RKO (cell line): ENCODE measurements at regions not wholly inside any gene's neighbourhood (a gene's known extent, or its start where the extent isn't known, plus 50 kb on each side); places are given as distances from the start of the nearest gene placed in this dataset.
"Not testable (repeated sequence)": the region's sequence is repeated elsewhere in the genome, so short reads cannot be mapped to it uniquely, and the experiment has no call there.

Source experiments
- DNase-seq: peaks from one replicate; pipeline ENCODE4 v3.0.0-alpha.2; 2016; ENCODE audit warnings: low spot score

- no peak for DNase-seq
Observed at GRCh38 chr10:124242791-124243190, 149.4 kb upstream of the CHST15 start.

DNA sequence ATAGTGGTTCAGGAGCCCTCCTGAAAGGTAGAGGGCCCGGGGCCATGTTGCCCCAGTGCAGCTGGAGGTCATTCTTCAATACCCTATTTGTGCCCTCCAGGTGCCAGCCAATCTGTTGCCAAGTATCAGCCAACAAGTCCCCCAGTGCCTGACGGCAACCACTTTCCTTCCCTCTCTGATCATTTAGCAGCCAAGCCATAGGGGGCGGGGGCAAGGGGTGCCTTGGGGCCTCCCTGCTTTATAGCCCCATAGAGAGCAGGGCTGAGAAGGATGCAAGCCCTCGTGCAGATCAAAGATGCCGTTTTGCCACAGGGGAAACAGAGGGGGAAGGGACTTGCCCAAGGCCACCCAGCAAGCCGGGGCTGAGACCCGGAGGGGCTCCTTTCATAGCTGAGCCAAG is 149.0 kb upstream of the CHST15 start:
- DNase-seq, result no peak

- DNase-seq, result not testable (repeated sequence)
Observed at GRCh38 chr10:124241510-124241909, 148.1 kb upstream of the CHST15 start.

- DNase-seq, result no peak
Observed at GRCh38 chr10:124240839-124241291, 147.5 kb upstream of the CHST15 start.

GRCh38 chr10:124239696-124240095 is 146.3 kb upstream of the CHST15 start:
- no peak for DNase-seq

- no peak for DNase-seq
Observed at GRCh38 chr10:124239134-124239533, 145.7 kb upstream of the CHST15 start.

DNA sequence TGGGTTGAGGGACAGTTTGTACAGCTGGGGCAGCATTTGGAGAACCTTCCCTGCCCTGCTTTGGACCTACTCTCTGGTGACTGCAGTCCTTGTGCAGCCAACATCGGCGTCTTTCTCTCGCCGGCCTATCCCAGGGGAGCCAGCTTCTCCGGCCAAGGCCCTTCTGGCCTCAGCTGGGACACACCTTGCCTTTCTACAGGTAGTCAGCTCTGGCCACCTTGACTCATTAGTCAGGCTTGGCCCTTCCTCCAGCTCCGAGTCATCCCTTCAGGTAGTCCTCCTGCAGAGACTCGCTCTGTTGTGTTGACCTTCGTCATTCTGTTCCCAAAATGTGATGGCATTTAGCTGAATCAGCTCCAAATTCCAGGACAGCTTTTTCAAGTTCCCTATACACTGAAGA is 145.0 kb upstream of the CHST15 start:
- DNase-seq, result no peak

- no peak for DNase-seq
Observed at GRCh38 chr10:124237282-124237961, 144.0 kb upstream of the CHST15 start.

GRCh38 chr10:124236816-124237215 is 143.4 kb upstream of the CHST15 start:
- DNase-seq, result no peak

- no peak for DNase-seq
Observed at GRCh38 chr10:124236136-124236535, 142.7 kb upstream of the CHST15 start.

GRCh38 chr10:124235232-124235631 is 141.8 kb upstream of the CHST15 start:
- DNase-seq, result no peak

DNA sequence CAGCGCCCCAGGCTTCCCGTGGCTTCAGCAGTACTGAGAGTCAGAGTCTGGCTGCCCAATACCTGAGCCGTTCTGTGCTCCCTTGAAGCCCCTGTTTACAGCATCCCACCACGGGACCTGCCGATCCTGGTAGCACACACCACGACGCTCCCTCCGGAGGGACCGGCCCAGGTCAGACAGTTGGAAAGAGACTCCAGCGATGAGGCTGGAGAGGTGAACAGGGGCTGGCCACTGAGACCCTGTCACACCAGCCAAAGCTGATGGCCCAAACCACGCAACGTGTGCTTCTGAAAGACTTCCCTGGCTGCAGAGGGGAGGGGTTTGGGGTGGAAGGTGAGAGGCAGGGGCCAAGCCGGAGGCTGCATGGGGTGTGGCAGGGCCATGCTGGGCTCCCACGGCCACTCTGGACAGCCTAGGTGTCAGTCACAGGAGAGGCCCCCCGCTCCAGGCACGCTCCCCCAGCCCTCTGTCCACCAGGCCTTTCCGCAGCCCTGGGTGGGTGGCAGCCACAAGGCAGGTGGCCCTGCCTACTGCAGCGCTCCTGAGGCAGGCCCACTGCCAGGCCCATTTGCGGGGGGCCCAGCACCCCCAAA is 140.2 kb upstream of the CHST15 start:
- DNase-seq, result no peak

DNA sequence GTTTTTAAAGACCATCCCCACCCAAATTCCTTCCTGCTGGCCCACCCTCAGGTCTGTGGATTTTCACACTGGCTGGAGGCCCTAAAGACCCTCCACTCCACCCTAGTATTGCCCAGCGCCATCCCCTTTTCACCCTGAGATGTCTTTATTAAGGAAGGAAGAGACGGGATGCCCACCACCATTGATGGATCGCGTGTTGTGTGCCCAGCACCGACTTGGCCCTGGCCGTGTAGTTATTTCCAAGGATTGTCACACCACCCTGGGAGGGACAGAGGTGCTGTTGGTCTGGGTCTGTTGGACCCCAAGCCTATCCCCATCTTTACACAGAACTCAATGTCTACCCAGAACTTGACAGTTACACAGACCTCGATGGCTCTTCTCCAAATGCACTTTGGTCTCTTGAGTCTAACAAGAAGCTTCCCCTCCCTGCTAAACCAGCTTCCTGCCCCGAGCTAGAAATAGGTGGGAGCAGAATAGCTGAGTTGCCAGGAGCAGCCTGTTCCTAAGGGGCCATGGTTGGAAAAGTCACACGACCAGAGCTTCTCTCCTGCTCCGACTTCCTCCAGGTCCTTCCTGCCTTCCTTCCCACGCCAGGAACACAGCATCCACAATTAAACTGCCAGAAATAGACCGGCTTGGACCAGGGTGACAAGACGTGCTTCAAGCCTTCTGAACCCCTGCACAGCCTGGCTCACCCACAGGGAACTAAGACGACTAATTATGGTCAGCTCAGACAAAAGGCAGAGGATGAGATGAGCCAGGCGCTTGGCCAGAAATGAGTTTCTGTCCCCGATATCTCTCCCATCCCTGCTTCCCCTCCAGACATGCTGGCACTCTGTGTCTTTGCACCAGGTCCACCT is 139.5 kb upstream of the CHST15 start:
- DNase-seq, result no peak

DNA sequence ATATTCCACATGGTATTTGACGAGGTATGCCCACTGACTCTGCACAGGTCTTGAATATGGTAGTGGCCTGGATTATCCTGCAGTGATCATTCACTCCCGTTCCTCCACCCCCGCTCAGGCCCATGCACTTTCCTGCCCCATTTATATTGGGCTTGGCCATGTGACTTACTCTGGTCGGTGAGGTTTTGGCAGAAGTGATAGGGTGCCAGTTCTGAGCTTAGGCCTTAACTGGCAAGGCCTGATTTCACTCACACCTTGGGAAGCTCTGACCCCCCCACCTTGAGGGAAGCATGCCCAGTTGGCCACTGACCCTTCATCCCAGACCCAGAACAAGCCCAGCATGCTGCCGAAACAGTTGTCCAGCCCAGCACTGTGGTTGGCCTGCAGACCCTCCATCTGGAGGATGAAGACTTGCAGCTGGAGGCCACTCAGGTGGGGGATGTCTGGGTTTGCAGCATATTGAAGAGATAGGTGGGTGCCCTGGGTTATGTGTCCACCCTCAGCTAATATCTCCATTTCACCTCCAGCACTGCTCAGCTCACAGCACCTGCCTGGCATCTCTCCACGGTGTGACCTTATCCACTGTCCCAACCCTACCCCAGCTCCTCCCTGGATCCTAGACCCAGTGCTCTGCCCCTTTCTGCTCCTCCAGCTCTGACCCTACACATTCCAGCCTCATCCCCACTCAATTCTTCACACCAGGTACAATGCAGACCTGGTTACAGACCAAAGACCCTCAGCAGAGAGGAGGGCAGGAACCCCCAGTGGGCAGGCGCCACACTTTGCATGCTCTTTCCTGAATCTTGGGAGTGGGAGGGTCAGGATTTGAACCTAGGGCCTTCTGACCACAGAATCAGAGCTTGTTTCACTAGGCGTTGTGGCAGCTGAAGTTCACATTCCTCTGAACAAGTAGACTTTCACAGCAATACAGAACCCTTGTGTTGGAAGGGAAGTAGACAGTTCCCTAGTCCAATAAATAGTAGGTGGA is 138.1 kb upstream of the CHST15 start:
- no peak for DNase-seq

DNA sequence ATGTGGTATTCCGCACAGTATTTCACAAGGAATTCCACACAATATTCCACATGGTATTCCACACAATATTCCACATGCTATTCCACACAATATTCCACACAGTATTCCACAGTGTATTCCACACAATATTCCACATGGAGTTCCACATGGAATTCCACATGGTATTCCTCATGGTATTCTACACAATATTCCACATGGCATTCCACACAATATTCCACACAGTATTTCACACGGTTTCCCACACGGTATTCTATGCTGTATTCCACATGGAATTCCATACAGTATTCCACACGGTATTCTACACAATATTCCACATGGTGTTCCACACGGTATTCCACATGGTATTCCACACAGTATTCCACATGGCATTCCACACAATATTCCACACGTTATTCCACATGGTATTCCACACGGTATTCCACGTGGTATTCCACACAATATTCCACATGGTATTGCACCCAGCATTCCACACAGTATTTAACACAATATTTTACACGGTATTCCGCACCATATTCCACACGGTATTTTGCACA is 137.3 kb upstream of the CHST15 start:
- DNase-seq, result no peak

DNA sequence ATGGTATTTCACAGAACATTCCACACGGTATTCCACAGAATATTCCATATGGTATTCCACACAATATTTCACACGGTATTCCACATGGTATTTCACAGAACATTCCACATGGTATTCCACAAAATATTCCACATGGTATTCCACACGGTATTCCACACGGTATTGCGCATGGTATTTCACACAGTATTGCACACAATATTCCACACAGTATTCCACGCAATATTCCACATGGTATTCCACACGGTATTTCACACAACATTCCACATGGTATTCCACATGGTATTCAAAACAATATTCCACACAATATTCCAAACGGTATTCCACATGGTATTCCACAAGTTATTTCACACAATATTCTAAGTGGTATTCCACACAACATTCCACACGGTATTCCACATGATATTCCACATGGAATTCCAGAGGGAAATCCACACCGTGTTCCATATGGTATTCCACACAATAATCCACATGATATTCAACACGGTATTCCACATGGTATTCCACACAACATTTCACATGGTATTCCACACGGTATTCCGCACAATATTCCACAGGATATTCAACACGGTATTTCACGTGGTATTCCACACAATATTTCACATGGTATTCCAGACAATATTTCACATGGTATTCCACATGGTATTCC is 136.7 kb upstream of the CHST15 start:
- no peak for DNase-seq

GRCh38 chr10:124229201-124229988 is 136.0 kb upstream of the CHST15 start:
- no peak for DNase-seq

DNA sequence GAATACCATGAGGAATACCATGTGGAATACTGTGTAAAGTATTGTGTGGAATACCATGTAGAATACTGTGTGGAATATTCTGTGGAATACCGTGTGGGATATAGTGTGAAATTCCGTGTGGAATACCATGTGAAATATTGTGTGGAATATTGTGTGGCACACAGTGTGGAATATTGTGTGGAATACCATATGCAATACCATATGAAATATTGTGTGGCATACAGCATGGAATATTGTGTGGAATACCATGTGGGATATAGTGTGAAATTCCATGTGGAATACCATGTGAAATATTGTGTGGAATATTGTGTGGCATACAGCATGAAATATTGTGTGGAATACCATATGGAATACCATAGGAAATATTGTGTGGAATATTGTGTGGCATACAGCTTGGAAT is 135.1 kb upstream of the CHST15 start:
- DNase-seq, result no peak

DNA sequence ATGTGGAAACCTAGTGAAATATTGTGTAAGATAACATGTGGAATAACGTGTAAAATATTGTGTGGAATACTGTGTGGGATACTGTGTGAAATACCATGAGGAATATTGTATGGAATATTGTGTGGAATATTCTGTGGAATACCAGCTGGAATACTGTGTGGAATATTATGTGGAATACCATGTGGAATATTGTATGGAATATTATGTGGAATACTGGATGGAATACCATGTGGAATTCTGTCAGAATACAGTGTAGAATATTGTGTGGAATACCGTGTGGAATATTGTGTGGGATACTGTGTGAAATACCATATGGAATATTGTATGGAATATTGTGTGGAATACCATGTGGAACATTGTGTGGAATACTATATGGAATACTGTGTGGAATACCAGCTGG is 134.6 kb upstream of the CHST15 start:
- no peak for DNase-seq
